ENCODE measurements at regions not wholly inside any gene's neighbourhood (a gene's known extent, or its start where the extent isn't known, plus 50 kb on each side); places are given as distances from the start of the nearest gene placed in this dataset.
A peak's percentile ranks its signal among the peaks of the same experiment; 100 is the strongest.

DNA sequence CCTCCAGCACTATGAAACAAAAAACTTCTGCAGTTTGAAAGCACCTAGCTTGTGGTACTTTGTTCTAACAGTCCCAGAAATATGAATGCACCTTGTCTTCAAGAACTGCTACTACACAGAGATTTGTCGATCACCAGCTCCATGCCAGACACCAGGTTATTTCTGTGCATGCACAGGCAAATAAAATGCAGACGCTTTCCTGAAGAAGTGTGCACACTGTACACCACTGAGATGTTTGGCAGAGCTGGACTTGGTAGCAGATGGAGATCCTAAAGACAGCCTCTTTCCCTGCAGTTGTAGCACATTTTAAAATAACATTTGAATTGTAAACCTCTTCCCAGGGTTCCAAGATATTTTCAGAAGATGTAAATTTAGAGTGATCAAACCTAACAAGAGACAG, 730.0 kb downstream of the MTRR start:
- intact Hi-C loops (cut with DNase I): no loop called here
- peak in 5 of 10 donors; percentile 13 to 85 (median 14) for DNase-seq

DNA sequence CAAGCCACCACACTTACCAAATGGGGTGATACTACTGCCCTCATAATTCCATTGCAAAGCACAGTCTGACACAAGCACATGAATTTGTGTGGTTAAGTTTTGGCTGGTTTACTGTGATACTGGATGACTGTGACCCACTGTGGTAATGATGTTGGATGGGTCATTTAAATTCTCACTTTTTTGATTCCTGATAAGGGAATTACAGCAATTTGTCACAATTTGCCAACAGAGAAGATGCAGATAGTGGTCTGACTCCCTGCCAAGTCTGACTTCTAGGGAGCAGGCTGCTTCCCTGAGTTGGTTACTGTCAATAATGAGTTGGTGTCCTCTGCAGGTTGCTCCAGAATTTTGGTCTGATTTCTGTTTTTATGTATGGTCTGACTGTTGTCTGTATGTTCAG, 731.9 kb downstream of the MTRR start:
- no peak for DNase-seq
- intact Hi-C loops (cut with DNase I): no loop called here

DNA sequence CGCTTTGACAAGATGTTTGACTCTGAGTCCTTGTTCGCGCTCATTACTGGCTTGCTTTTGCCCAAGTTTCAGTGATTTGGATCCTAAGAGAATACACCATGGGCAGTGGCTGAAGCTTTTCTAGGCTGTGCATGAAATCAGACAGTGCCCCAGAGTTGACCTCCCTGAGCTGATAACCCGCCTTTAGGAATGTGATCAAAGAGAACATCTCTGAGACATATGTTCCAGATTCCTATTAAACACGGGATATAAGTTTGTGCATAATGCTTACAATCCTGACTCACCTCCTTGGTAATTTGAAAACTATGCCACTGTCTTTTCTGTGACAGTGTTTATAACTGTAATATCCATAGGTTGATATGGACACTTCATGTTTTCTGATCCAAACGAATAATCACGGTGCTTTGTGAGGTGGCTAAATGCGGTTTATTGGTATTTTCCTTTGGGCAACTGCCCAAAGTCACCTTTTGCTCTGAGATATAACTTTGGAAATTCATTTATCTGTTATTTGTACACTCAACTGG, 732.9 kb downstream of the MTRR start:
- DNase-seq: no peak
- intact Hi-C loops (cut with DNase I): no loop called here

DNA sequence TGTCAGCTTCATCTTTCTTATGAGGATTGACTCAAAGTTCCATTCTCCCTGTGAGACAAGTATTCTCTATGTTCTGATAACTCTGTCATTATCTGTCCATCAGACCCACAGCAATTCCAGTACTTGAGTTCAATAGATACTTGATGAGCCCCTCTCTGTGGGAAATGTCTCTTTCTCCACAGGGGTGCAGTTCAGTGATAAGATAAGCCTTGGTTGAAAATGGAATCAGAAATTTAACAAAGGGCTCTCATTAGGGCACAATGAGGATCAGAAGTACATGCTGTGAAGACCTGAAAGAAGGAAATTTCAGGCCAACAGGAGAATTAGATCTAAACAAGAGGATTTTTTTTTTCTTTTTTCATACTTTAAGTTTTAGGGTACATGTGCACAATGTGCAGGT, 737.3 kb downstream of the MTRR start:
- intact Hi-C loops (cut with DNase I): no loop called here
- DNase-seq: no peak

GRCh38 chr5:8611067-8611466, 742.1 kb downstream of the MTRR start:
- no peak for DNase-seq

GRCh38 chr5:8613078-8613685, 744.2 kb downstream of the MTRR start:
- intact Hi-C loops (cut with DNase I): no loop called here
- peak in 1 of 10 donors; percentile 51 for DNase-seq

More at GRCh38 chr5:8611067-8611466, 742.1 kb downstream of the MTRR start:
- intact Hi-C loops (cut with DNase I): no loop called here

- intact Hi-C loops (cut with DNase I): no loop called here
- no peak for DNase-seq
These were observed 746.4 kb downstream of the MTRR start for GRCh38 chr5:8615142-8615858.

DNA sequence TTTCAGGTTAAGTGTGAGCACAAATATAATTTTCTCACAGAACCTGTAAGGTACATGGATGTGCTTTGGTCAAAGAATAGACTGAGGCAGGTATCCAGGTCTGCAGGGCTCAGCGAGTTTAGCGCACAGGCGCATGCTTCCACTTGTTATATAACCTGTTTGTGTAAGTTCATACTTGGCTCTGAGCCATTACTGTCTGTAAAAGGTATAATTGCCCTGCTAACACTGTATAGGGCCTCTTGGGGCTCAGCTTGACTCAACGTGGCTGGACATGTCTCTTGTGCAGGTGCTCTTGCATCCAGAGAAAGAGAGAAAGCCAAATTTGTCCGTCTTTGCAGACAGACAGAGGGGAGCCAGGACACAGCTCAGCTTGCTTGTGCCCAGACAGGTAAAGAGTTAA, 759.6 kb downstream of the MTRR start:
- no peak for DNase-seq
- intact Hi-C loops (cut with DNase I): no loop called here

- intact Hi-C loops (cut with DNase I): no loop called here
- DNase-seq: no peak
These were observed 764.3 kb downstream of the MTRR start for GRCh38 chr5:8633259-8633658.

DNA sequence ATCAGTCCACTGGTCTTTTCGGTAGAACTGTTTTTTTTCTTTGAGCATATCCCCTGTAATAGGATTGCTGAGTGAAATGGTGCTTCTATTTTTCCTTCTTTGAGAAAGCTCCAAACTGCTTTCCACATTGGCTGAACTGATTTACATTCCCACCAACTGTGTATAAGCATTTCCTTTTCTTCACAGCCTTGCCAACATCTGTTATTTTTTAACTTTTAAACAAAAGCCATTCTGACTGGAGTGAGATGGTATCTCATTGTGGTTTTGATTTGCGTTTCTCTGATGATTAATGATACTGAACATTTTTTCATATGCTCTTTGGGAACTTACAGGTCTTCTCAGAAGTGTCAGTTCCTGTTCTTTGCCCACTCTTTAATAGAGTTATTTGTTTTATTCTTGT, 764.7 kb downstream of the MTRR start:
- DNase-seq: no peak
- intact Hi-C loops (cut with DNase I): no loop called here

DNA sequence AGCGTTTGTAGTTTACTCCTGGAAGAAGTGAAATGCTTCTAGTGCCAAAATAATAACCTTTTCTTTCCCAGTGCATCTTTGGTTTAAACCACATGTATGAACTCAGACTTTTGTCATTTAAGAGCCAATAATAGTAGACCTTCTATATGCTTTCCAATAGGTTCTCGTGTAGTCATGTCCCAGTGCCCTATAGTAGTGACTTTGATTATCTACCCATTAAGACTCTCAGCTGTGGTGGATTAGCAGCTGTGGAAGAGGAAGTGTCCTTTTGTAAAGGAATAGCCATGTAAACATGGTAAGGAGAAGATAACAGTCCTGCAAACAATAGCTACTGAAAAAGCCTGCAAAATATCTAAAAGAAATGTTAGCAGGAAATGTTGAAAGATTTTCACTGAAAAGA, 765.3 kb downstream of the MTRR start:
- intact Hi-C loops (cut with DNase I): no loop called here
- DNase-seq: no peak

GRCh38 chr5:8641786-8642505, 773.0 kb downstream of the MTRR start:
- intact Hi-C loops (cut with DNase I): no loop called here
- no peak for DNase-seq

DNA sequence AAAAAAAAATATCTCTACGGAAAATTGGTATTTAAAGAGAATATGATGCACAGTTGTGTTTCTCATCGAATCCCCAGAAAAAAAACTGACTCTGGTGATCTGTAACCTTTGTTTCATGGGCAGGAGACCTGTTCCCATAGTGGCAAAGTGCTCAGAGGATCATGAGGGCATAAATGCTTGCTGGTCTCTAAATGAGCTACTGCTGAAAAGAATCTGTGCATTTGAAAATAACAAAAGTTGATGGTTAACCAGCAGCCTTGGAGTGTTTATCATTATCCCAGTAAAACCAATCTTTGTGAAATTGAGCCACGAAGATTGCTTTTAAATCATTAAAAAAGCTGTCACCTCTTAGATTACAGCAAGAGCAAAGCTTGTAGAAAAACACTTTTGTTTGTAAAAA, 775.4 kb downstream of the MTRR start:
- no peak for DNase-seq
- intact Hi-C loops (cut with DNase I): no loop called here

DNA sequence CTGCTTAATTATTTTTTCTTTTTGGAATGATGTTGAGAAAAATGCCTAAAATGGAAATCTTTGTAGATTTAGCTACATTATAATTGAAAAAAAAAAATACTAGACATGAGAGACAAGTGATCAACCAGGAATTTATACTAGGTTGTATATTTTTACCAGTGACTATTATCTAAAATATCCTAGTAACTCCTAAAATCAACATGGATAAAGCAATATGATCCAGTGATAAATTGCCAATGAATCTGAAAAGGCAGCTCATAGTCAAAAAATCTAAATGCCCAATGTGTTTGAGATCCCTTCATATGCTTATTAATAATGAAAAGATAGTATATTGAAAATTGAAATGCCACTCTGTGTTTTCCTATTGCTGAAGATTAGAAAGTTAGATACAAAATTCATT, 778.2 kb downstream of the MTRR start:
- intact Hi-C loops (cut with DNase I): no loop called here
- DNase-seq: no peak

GRCh38 chr5:8650186-8650585, 781.2 kb downstream of the MTRR start:
- DNase-seq: no peak
- intact Hi-C loops (cut with DNase I): no loop called here

DNA sequence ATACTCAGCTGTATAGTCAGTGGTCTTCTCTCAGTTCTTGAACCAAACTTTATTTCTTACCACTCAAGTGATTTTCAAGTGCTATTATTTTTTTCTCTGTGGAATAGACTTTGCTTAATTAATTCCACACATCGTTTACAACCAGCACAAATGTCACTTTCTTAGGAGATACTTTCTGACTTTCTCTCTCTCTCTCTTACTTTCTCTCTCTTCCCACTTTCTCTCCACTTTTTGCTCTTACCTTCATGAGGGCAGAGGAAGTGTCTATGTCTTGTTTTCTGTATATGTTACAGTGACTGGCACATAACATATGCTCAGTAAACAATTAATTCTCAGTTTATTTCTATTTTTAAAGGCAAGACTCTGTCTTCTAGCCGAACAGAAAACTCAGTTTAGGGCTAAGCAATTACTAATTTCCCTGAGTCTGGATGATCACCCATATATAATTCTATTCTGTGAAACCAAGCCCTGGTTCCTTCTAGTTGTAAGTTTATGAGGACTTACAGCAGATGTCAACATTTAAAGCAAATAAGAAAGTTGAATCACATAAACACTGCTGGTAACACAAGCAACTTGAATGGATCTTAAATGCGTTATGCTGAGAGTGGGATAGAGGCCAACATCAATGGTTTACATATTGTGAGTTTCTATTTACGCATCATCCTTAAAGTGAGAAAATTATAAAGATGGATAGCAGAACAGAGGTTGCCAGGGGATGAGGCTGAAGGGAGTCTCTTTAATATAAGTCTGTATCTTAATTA, 791.4 kb downstream of the MTRR start:
- intact Hi-C loops (cut with DNase I): no loop called here
- DNase-seq: no peak

GRCh38 chr5:8663374-8663773, 794.4 kb downstream of the MTRR start:
- DNase-seq: no peak
- intact Hi-C loops (cut with DNase I): no loop called here

GRCh38 chr5:8675182-8675581, 806.2 kb downstream of the MTRR start:
- intact Hi-C loops (cut with DNase I): no loop called here
- no peak for DNase-seq

DNA sequence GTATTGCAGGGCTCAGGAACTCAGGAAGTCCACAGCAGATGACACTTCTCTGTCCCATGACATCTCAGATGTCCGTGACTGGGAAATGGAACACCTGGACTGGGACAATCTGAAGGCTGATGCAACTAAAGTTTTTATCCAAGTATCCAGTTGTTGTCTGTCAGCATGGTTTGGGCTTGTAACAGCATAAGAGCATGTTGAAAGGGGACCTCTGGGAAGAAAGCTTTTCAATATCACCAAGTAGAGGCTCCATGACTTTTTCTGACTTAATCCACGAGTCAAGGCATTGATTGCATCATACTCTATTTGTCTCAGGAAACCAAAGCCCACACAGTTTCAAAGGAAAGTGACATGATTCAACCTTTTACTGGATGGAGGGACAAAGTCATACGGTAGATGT, 807.7 kb downstream of the MTRR start:
- intact Hi-C loops (cut with DNase I): no loop called here
- DNase-seq: no peak

- intact Hi-C loops (cut with DNase I): no loop called here
- DNase-seq: no peak
These were observed 813.4 kb downstream of the MTRR start for GRCh38 chr5:8682381-8682780.

DNA sequence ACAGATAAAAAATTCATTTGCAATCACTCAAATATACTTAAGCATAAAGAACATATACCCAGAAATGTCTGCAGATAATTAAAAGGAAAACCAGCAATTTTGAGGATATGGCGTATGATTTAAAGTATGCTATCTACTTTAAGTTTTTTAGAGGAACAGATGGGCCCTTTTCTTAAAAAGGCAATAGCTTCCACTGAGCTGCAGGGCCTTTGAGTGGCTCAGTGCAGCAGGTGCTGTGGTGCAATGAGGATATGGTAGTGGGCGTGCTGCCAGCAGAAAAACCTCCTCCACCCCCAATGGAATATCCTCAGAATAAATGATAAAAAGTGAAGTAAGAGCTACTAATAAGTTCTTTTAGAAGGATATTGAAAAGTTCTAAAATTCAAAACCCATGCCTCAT, 814.5 kb downstream of the MTRR start:
- peak in 2 of 10 donors; percentile 37 to 51 for DNase-seq
- intact Hi-C loops (cut with DNase I): no loop called here

Data from posterior cingulate gyrus (tissue), 11 donors.